Renal cortex interstitium (tissue), 11 donors: ENCODE measurements at regions not wholly inside any gene's neighbourhood (a gene's known extent, or its start where the extent isn't known, plus 50 kb on each side); places are given as distances from the start of the nearest gene placed in this dataset.

ENCODE experiments used
- DNase-seq, 11 donors: peaks; one replicate each; pipeline ENCODE4 v3.0.0-alpha.2; 2013; ENCODE audit warnings: low read depth in 9 of 11, low spot score in 4 of 11; ENCODE audit errors: extremely low read depth in 1 of 11

DNA sequence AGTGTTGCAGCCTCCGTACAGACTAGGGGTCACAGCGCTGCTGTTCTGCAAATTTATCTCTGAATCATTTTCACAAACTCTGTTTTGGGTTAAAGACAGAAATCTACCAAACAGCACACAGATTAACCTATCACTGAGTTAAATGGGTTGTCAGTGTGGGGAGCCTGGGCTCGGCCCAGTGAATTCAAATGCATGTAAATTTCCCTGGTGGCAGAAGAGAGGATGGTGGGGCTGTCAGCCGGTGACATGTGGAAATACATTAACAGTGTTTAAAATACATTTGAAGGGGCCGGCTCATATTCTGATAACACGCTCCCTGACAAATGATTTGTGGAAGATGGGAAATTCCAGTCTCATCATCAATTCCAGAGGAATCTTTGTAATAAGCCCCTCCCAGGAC is 309.6 kb upstream of the MKI67 start:
- no peak for DNase-seq

DNA sequence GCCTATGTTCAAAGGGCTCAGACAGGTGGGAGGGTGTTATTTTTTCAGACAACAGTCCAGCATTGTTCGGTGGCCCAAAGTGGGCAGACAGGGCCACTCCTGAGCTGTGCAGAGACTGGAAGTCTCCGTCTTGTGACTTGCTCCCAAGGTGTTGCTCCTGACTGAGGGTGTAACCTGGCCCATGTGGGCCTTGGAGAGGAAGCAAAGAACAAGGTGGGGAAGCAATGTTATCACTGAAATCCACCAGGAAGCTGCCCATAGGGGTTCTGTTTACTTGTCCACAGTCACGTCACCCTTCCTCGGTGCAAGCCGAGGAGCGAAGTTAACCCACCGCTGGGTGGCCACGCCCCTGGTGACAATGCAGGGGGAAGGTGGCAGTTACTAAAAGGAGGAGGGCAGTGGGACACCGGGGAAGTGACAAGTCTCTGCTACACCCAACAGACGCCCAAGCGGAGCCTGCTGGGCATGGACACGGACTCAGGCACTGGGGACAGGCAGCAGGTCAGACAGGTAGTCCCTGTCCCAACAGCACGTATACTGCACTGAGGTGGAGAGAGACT is 311.6 kb upstream of the MKI67 start:
- no peak for DNase-seq

DNA sequence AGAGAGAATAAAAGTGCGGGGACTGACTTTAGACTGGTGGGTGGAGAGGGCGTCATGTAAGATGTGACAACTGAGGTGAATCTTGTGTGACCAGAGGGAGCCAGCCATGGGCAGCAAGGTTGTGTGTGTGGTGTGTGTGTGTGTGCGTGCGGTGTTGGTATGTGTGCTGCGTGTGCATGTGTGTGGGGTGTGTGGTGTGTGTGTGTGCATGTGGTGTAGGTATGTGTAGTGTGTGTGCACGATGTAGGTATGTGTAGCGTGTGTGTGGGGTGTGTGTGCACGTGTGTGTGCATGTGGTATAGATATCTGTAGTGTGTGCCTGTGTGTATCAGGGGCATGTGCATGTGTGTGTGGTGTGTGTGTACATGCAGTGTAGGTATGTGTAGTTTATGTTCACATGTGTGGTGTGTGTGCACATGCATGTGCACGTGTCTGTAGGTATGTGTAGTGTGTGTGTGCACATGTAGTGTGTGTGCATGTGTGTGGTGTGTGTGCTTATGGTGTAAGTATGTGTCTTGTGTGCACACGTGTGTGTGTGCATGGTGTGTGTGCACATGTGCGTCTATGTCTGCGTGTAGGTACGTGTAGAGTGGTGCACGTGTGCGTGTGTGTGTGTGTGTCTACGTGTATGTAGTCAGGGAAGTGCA is 312.3 kb upstream of the MKI67 start:
- DNase-seq, result no peak

DNA sequence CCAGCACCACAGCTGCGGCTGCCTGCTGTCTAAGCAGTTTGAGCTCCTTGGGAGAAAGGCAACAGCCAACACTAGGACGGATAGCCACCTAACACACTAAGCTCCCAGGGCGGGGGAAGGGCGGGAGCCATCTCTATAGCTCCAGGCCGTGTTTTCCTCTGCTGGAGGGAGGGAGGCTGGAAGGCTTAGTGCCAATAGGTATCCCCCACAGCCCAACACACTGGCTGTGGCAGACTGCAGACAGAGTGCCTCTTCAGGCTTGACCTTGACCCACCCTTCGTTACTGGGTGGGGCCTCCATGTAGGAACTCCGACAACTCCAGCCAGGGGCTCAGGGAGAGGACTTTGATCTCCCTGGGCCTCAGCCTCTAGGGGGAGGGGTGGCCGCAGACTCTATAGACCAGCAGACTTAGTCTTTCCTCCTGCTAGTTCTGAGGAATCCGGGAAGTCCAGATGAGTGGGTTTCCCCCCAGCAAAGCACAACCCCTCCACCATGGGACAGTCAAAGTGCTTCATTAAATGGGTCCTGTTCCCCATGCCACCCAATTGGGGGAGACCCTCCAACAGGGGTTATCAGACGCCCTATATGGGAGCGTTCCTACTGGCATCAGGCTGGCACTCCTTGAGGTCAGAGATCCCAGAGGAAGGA is 314.4 kb upstream of the MKI67 start:
- no peak for DNase-seq

DNA sequence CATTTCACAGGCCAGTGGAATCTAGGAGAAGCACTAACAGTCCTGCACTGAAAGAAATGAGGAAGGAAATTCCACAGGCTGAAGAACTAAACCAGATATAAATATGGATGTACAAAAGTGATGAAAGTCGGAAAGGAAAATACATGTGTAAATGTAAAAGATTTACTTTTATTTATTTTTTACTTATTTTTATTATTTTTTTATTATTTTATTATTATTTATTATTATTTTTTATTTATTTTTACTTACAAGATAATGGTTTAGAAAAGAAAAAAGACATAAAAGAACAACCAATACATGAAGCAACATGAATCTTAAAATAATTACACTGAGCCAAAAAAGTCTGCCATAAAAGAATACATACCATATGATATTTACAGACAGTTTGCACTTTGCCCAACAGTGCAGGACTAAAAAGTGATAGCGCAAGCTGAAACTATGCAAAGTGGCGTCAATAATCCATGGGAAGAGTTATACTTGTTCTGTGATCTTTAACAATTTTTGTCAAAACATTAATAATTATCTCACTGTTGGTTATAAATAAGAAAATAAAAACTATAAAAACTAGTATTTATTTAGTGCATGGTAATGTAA is 317.8 kb upstream of the MKI67 start:
- DNase-seq, result no peak

DNA sequence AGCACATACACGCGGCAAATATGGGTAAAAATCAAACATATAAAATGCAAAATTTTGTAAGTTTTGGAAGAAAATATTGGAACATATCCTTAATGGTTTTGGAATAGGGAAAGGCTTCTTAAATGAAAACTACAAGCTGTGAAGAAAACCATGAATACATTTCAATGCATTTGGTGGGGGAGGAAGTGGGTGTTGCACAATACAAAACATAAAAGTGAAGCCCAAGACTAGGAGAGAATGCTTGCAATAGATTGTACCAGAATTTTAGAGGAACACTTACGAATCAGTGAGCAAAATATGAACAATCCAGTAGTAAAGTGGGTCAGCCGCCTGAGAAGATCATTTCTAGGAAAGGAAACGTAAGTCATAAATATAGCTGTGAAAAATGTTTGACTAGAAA is 322.6 kb upstream of the MKI67 start:
- DNase-seq, result no peak

DNA sequence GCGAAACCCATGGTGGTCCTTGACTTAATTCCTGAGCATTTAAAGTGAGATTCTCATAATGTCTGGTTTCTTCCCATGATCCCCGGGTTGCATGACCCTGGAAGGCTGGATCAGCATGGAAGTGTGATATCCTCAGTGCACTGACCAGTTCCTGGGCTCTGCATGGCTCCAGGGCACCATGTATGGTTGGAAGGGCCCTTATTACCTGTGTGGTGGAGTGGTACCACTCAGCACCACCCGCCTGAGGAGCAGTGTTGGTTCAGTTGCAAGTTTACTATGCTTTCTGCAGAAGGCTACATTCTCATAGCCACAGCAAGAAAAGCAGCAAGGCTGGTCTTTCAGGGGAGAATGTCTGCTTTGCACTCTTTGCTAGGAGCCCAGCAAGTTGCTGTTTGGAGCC is 325.7 kb upstream of the MKI67 start:
- no peak for DNase-seq

DNA sequence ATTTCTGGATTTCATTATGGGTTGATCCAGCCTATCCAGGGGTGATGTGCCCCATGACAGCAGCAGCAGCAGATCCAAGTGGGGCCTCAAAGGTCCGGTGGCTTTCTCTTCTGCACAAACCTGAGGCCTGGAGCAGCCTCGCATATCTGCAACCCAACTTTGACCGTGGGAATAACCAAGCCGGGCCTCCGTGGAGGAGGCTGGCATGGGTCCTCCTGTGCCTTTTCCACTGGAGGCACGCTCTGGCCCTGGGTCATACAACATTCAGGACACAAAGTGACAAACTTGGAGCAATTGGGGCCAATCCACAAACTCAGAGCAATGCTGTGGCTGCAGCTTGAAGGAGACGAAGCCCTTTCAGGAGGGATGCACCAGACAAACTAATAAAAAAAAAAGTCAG is 330.0 kb upstream of the MKI67 start:
- no peak for DNase-seq

DNA sequence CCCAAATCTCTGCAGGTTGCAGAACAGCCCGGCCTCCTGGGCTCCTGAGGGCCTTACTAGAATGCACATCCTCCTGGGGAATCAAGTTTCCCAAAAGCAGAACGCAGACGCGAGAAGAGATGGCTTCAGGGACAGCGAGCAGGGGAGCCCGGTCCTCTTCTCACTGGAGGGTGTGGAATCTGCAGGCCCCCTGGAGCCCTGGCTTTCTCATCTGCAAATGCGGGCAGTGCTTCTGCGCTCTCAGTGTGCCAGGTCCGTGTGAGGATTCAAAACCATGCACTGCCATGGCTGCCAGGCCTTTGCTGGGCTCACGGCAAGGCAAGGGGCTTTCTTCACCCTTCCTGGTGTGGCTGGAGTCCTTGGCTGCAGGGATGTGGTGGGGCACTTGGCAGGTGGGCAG is 330.9 kb upstream of the MKI67 start:
- no peak for DNase-seq

DNA sequence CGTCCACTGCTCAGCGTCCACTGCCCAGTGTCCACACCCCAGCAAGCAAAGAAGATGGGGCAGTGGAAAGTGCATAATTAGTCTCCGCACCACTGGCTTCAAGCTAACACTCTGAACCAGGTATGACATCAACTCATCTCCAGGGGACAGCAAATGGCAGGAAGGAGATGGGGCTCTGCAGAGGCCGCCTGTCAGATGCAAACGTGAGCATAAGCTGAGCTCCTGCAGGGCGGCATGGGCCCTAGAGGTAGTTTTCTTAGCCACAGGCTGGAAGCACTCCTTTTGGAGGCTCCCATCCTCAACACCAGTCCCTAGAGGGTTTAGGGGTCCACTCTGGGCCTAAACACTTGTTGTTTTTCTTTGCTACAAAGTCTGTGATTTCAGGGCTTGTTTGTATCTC is 335.8 kb upstream of the MKI67 start:
- DNase-seq, result no peak

DNA sequence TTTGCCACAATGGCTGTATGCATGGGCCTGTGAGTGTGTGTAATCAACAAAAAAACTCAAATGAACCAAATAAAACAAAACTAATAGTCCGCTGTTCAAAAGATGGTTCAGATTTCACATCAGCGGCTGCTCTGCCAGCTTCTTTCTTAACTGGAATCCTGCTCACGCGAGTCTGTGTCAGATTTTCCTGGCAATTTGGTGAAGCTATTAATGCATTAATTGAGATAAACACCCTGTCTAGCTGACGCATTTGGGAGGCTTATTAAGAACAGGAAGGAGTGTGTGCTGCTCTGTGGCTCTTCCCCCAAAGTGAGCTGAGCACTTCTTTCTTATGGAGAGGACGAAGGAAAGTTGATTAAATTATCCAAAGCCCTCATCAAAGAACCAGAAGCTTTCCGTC is 336.6 kb upstream of the MKI67 start:
- DNase-seq, result no peak

DNA sequence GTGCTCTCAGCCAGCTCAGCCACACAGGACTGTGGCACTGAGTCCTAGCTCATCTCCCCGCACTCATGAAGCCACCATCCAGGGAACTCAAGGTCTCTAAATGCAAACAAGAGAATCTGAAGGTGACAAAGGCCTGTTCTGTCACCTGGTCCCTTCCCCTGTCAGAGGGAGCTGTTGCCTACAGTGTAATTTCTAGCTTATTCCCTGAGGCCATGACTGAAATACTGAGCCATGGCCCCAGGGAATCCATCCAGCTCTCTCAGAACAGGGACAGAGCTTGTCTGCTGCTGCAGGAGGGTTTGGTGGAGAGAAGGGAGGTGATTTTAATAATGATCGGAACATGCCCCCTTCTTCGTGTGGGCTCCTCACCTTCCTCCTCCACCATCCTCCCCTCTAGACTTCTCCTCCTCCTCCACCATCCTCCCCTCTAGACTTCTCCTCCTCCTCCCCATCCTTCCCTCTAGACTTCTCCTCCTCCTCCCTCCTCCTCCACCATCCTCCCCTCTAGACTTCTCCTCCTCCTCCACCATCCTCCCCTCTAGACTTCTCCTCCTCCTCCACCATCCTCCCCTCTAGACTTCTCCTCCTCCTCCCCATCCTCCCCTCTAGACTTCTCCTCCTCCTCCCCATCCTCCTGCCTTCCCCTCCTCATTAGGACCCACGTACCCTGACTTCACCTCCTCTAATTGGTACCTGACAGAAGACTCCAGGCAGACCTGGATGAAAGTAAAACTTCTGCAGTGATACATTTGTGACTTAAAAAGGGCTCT is 338.0 kb upstream of the MKI67 start:
- DNase-seq, result peak in 4 of 11 donors; percentile 22 to 57 (median 45)

DNA sequence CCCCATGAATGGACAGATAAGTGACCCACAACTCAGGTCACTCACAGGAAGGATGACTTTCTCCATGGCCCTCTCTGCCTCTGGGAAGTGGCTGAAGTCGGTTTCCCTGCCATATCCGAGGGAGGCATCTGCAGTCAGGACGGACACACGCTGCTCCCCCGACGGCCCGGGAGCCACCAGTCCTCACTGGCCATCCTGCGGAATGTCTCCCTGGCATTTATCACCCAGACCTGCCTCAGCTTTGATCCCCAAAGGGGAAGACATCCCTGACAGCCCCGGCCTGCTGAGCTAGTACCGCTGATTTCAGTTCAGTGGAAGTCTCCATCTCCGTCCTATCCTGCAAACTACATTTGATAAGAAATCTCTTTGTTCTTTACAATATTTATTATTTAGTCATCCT is 339.5 kb upstream of the MKI67 start:
- DNase-seq, result no peak

DNA sequence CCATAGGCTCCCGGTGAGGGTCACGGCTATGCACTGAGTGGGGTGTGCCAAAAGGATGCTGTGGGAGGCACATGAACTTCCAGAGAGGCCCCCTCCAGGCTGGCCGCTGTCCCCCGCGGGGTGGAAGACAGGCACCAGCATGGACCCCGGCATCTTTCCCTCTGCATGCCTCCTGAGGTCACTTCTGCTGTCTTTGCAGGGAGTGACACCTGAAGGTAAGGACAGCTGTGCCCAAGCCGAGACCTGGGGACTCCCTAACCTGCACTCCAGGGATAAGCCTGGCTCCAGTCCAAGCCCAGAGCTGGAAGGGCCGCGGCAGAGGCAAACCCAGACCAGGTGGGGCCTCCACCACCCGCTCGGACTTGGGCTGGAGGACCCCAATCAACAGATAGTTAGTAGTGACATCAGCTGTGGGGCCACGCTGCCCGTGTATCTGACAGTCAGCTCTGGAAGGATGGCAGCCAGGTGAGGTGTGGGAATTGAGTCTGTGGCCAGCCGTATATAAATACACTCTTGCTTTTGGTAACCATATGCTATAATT is 340.7 kb upstream of the MKI67 start:
- DNase-seq, result no peak

DNA sequence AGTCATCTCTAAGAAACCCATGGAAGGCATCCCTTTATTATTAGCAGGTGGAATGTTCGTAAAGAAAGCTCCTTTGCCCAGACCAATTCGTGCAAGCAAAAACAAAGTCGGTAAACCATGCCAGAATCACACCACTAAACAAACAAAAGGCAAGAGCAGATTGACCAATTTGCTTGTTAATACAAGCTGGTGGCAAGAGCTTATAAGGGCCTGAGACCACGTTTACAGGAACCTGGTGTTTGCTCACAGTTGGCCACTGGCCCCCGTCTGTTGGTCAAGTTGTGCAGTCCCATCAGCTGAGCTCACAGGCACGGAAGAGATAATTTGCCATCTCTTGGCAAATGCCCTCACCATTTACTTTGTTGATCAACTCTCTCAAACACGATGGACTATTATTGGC is 342.2 kb upstream of the MKI67 start:
- no peak for DNase-seq

DNA sequence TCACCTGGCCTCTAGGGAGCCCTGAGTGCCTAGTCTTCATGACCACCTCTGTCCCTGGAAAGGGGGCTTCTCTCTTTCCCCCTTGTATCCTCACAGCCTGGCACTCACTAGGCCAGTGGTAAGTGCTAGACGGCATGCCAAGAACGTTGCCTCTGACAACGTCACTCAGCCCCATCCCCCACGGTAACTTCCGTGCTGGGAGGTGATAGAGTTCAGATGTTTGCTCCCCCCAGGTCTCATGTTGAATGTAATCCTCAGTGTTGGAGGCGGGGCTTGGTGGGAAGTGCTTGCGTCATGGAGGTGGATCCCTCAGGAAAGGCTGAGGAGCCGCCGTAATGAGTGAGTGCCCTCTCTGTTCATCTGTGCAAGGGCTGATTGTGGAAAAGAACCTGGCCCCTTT is 343.3 kb upstream of the MKI67 start:
- DNase-seq, result no peak

DNA sequence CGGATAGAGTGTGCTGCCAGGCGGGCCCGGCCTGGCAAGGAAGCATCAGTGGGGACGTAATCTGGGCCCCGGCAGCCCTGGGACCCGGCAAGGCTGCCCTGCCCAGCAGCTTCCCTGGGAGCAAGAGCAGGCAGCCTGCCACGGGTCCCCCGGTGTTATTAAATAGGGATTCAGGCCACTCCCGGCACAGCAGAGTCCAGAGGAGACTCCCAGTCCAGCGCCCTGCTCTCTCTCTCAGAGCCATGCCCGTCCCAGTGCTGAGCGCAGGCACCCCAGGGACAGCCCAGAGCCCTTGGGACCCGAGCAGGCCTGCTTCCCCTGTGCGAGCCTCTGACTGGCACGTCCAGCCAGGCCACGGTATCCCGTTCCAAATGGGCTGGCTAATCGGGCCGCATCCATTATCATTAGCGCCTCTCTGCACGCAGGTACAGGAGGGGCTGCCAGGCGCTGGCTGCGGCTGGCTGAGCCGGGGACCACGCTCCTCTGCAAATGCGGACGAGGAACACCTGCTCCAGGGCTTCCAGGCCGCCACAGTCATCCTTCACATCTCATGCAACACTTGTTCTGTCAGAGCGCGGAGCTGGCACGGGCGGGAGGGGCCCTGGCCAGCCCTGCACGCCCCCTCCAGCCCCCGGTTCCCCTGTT is 344.2 kb upstream of the MKI67 start:
- DNase-seq, result no peak

DNA sequence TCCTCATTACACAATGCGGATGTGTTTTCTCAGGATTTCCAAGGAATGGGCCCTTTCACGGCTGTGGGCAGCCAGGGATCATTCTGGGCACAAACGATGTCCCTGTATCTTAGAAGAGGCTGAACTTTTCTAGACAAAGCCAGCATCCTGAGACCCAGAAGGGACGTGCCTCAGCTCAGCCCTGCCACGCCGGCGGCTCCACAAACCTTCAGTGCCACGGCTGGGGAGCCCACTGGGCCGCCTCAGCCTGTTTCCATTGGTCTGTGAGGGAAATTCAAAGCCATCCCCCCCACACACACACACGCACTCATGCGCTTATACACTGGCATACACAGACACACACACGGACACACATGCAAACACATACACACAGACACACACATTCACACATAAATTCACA is 344.9 kb upstream of the MKI67 start:
- DNase-seq, result no peak

DNA sequence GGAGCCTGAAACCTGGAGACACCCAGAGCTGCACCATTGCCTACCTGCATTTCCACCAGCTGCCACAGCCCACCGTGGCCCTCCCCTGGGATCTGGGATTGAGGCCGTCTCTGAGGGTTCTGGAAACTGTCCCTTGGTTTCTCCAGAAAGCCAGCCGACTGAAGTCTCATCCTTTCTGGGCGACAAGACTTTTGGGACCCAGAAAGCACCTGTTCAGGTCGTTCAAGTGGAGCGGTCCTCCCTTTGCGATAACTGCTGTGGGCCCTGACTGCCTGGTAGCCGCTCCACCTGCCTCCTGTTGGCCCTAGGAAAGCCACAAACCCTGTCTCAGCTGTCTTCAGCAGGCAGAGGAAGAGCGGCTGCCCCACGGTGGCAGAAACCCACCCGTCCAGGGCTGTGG is 346.0 kb upstream of the MKI67 start:
- DNase-seq, result no peak
